ENCODE measurements at regions not wholly inside any gene's neighbourhood (a gene's known extent, or its start where the extent isn't known, plus 50 kb on each side); places are given as distances from the start of the nearest gene placed in this dataset.

- Histone ChIP-seq H3K27me3 (no peaks in the 10 kb centered on the region), H3K9me3 (peaks cover 0 to 5% of the 10 kb centered on the region in 2 donors), H3K36me3 (no peaks in the 10 kb centered on the region), H3K4me3 (no peak overlapping the region), H3K27ac (peak overlapping the region in 1 of 2 donors; percentile 7), H3K4me1 (peaks cover 0 to 1% of the 10 kb centered on the region in 2 donors)
- no peak for DNase-seq
- intact Hi-C loops (cut with DNase I; ENCODE audit: low total_unique reads), result no loop called here
- no peak for TF ChIP-seq CTCF (IDR thresholded peaks at IDR 0.05)
- no peak for TF ChIP-seq POLR2A (IDR thresholded peaks at IDR 0.05)
Measured at GRCh38 chr1:115204513-115204912, 115.2 kb upstream of the TSPAN2 start.

GRCh38 chr1:115203287-115203686, 114.0 kb upstream of the TSPAN2 start:
- intact Hi-C loops (cut with DNase I; ENCODE audit: low total_unique reads), result no loop called here
- H3K27me3 ChIP-seq, result no peaks in the 10 kb centered on the region
- H3K9me3 ChIP-seq, result peaks cover 0 to 5% of the 10 kb centered on the region in 2 donors
- no peak for DNase-seq
- no peaks in the 10 kb centered on the region for H3K36me3 ChIP-seq
- H3K4me3 ChIP-seq, result no peak overlapping the region
- peaks cover 0 to 3% of the 10 kb centered on the region in 2 donors for H3K4me1 ChIP-seq
- TF ChIP-seq POLR2A (IDR thresholded peaks at IDR 0.05) (no peak), CTCF (IDR thresholded peaks at IDR 0.05) (no peak)
- no peak overlapping the region for H3K27ac ChIP-seq

GRCh38 chr1:115201598-115201997, 112.3 kb upstream of the TSPAN2 start:
- Histone ChIP-seq H3K36me3 (no peaks in the 10 kb centered on the region), H3K4me1 (peaks cover 0 to 3% of the 10 kb centered on the region in 2 donors), H3K27me3 (no peaks in the 10 kb centered on the region), H3K27ac (no peak overlapping the region), H3K4me3 (no peak overlapping the region), H3K9me3 (peaks cover 0 to 5% of the 10 kb centered on the region in 2 donors)
- intact Hi-C loops (cut with DNase I; ENCODE audit: low total_unique reads), result no loop called here
- no peak for TF ChIP-seq POLR2A (IDR thresholded peaks at IDR 0.05)
- TF ChIP-seq CTCF (IDR thresholded peaks at IDR 0.05), result no peak
- no peak for DNase-seq

- H3K4me3 ChIP-seq, result no peak overlapping the region
- peaks cover 0 to 3% of the 10 kb centered on the region in 2 donors for H3K4me1 ChIP-seq
- no peaks in the 10 kb centered on the region for H3K27me3 ChIP-seq
- H3K36me3 ChIP-seq, result no peaks in the 10 kb centered on the region
- DNase-seq, result no peak
- H3K9me3 ChIP-seq, result peaks cover 0 to 5% of the 10 kb centered on the region in 2 donors
- TF ChIP-seq POLR2A (IDR thresholded peaks at IDR 0.05) (no peak), CTCF (IDR thresholded peaks at IDR 0.05) (no peak)
- intact Hi-C loops (cut with DNase I; ENCODE audit: low total_unique reads), result no loop called here
- H3K27ac ChIP-seq, result peak overlapping the region; percentile 3 to 21
Measured at GRCh38 chr1:115199416-115200132, 110.3 kb upstream of the TSPAN2 start.

- peak overlapping the region in 1 of 2 donors; percentile 21 for H3K27ac ChIP-seq
- no peak overlapping the region for H3K4me3 ChIP-seq
- peak in 1 of 2 donors; percentile 31 for DNase-seq
- intact Hi-C loops (cut with DNase I; ENCODE audit: low total_unique reads), result no loop called here
- peaks cover 0 to 5% of the 10 kb centered on the region in 2 donors for H3K9me3 ChIP-seq
- no peaks in the 10 kb centered on the region for H3K36me3 ChIP-seq
- H3K27me3 ChIP-seq, result no peaks in the 10 kb centered on the region
- H3K4me1 ChIP-seq, result peaks cover 0 to 3% of the 10 kb centered on the region in 2 donors
- no peak for TF ChIP-seq CTCF (IDR thresholded peaks at IDR 0.05)
- no peak for TF ChIP-seq POLR2A (IDR thresholded peaks at IDR 0.05)
Measured at GRCh38 chr1:115198938-115199337, 109.6 kb upstream of the TSPAN2 start.

Data from uterus (tissue), 3 donors.